SU-DHL-6 (cell line): ENCODE measurements at regions not wholly inside any gene's neighbourhood (a gene's known extent, or its start where the extent isn't known, plus 50 kb on each side); places are given as distances from the start of the nearest gene placed in this dataset.

Source experiments
- EZH2phosphoT487 ChIP-seq: fragments of 200-600 bp; sonication (generic), shearing (Covaris generic); conservative IDR thresholded peaks from 2 replicates; pipeline ENCODE4 v1.6.1; 2018; ENCODE audit warnings: mild to moderate bottlenecking, antibody characterized with exemption, low read length, moderate library complexity, mixed read lengths
- TF ChIP-seq, protein P1 (sequence below): fragments of 200-600 bp; sonication (generic); IDR thresholded peaks from one replicate; pipeline ENCODE4 v1.5.1; 2017; ENCODE audit warnings: antibody characterized with exemption, mild to moderate bottlenecking, low read length, moderate library complexity; ENCODE audit not compliant: insufficient read depth, poor library complexity, severe bottlenecking

DNA sequence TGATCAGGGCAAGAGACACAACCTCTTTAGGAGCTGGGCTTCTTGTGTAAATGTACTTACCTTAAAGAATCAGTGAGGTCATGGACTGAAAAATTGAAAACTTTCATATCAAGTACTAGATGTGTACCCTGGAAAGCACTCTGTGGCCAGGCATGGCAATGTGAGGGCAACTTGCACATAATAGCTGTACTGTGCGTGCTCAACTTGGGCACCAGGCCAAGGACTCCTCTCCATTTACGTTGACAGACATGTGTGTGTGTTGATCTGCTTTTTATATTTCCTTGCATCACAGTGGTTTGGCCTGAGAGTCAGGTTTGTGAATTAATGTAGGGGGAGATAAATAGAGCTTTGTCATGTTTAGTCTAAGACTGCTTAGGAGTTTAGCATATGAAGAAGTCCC, 669.5 kb upstream of the REG3G start:
- TF ChIP-seq, protein P1, sequence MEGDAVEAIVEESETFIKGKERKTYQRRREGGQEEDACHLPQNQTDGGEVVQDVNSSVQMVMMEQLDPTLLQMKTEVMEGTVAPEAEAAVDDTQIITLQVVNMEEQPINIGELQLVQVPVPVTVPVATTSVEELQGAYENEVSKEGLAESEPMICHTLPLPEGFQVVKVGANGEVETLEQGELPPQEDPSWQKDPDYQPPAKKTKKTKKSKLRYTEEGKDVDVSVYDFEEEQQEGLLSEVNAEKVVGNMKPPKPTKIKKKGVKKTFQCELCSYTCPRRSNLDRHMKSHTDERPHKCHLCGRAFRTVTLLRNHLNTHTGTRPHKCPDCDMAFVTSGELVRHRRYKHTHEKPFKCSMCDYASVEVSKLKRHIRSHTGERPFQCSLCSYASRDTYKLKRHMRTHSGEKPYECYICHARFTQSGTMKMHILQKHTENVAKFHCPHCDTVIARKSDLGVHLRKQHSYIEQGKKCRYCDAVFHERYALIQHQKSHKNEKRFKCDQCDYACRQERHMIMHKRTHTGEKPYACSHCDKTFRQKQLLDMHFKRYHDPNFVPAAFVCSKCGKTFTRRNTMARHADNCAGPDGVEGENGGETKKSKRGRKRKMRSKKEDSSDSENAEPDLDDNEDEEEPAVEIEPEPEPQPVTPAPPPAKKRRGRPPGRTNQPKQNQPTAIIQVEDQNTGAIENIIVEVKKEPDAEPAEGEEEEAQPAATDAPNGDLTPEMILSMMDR, result no peak
- TF ChIP-seq EZH2phosphoT487, result no peak
